ENCODE measurements at regions not wholly inside any gene's neighbourhood (a gene's known extent, or its start where the extent isn't known, plus 50 kb on each side); places are given as distances from the start of the nearest gene placed in this dataset.

DNA sequence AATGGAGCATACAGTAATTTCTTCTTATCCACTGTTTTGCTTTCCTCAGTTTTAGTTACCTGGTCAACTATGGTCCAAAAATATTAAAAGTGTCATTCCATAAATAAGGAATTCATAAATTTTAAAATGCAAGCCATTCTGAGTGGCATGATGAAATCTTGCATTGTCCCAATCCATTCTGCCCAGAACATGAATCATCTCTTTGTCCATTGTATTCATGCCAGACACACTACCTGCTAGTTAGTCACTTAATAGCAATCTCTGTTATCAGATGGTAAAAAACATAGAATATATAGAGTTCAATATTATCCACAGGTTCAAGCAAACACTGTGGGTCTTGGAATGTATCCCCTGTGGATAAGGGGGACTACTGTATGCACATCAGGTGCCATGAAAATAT is 872.2 kb upstream of the NXPH2 start:
- TF ChIP-seq HNF4G (IDR thresholded peaks at IDR 0.05), result no peak
- TF ChIP-seq FOXA2 (IDR thresholded peaks at IDR 0.05), result no peak
- no peak for TF ChIP-seq JUND (IDR thresholded peaks at IDR 0.05)
- TF ChIP-seq NR2F2 (IDR thresholded peaks at IDR 0.05), result no peak
- TF ChIP-seq GABPA (IDR thresholded peaks at IDR 0.05 in 1 of 2, conservative IDR thresholded peaks at IDR 0.05 in 1 of 2), result no peak
- no peak for TF ChIP-seq RXRA (IDR thresholded peaks at IDR 0.05)
- TF ChIP-seq, protein P1, sequence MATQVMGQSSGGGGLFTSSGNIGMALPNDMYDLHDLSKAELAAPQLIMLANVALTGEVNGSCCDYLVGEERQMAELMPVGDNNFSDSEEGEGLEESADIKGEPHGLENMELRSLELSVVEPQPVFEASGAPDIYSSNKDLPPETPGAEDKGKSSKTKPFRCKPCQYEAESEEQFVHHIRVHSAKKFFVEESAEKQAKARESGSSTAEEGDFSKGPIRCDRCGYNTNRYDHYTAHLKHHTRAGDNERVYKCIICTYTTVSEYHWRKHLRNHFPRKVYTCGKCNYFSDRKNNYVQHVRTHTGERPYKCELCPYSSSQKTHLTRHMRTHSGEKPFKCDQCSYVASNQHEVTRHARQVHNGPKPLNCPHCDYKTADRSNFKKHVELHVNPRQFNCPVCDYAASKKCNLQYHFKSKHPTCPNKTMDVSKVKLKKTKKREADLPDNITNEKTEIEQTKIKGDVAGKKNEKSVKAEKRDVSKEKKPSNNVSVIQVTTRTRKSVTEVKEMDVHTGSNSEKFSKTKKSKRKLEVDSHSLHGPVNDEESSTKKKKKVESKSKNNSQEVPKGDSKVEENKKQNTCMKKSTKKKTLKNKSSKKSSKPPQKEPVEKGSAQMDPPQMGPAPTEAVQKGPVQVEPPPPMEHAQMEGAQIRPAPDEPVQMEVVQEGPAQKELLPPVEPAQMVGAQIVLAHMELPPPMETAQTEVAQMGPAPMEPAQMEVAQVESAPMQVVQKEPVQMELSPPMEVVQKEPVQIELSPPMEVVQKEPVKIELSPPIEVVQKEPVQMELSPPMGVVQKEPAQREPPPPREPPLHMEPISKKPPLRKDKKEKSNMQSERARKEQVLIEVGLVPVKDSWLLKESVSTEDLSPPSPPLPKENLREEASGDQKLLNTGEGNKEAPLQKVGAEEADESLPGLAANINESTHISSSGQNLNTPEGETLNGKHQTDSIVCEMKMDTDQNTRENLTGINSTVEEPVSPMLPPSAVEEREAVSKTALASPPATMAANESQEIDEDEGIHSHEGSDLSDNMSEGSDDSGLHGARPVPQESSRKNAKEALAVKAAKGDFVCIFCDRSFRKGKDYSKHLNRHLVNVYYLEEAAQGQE (IDR thresholded peaks at IDR 0.05), result no peak
- TF ChIP-seq, protein P2, sequence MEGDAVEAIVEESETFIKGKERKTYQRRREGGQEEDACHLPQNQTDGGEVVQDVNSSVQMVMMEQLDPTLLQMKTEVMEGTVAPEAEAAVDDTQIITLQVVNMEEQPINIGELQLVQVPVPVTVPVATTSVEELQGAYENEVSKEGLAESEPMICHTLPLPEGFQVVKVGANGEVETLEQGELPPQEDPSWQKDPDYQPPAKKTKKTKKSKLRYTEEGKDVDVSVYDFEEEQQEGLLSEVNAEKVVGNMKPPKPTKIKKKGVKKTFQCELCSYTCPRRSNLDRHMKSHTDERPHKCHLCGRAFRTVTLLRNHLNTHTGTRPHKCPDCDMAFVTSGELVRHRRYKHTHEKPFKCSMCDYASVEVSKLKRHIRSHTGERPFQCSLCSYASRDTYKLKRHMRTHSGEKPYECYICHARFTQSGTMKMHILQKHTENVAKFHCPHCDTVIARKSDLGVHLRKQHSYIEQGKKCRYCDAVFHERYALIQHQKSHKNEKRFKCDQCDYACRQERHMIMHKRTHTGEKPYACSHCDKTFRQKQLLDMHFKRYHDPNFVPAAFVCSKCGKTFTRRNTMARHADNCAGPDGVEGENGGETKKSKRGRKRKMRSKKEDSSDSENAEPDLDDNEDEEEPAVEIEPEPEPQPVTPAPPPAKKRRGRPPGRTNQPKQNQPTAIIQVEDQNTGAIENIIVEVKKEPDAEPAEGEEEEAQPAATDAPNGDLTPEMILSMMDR (IDR thresholded peaks at IDR 0.05; ENCODE audit: low read depth, low read length, missing input control), result no peak
- TF ChIP-seq, protein P3, sequence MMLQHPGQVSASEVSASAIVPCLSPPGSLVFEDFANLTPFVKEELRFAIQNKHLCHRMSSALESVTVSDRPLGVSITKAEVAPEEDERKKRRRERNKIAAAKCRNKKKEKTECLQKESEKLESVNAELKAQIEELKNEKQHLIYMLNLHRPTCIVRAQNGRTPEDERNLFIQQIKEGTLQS (IDR thresholded peaks at IDR 0.05), result no peak
- TF ChIP-seq, protein P4, sequence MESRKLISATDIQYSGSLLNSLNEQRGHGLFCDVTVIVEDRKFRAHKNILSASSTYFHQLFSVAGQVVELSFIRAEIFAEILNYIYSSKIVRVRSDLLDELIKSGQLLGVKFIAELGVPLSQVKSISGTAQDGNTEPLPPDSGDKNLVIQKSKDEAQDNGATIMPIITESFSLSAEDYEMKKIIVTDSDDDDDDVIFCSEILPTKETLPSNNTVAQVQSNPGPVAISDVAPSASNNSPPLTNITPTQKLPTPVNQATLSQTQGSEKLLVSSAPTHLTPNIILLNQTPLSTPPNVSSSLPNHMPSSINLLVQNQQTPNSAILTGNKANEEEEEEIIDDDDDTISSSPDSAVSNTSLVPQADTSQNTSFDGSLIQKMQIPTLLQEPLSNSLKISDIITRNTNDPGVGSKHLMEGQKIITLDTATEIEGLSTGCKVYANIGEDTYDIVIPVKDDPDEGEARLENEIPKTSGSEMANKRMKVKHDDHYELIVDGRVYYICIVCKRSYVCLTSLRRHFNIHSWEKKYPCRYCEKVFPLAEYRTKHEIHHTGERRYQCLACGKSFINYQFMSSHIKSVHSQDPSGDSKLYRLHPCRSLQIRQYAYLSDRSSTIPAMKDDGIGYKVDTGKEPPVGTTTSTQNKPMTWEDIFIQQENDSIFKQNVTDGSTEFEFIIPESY (IDR thresholded peaks at IDR 0.05), result no peak
- Histone ChIP-seq H3K9me3 (ENCODE audit: control insufficient read depth in 4 of 4, low read length in 3 of 4) (no peaks in the 10 kb centered on the region), H3K4me1 (ENCODE audit: control insufficient read depth in 4 of 4, insufficient read depth in 4 of 4, low read length in 3 of 4) (no peaks in the 10 kb centered on the region), H3K27me3 (ENCODE audit: control insufficient read depth in 4 of 4, insufficient read depth in 4 of 4, low read length in 3 of 4) (no peaks in the 10 kb centered on the region), H3K36me3 (ENCODE audit: control insufficient read depth in 4 of 4, insufficient read depth in 3 of 4, low read depth in 1 of 4, low read length in 3 of 4) (no peaks in the 10 kb centered on the region), H3K27ac (ENCODE audit: low read depth in 1 of 2, low read length in 2 of 2) (no peak overlapping the region), H3K9ac (ENCODE audit: low read depth in 1 of 2, low read length in 2 of 2) (no peak overlapping the region), H3K4me3 (ENCODE audit: low read depth in 1 of 3, low read length in 3 of 3) (no peak overlapping the region)
- DNase-seq (ENCODE audit: low spot score), result no peak

DNA sequence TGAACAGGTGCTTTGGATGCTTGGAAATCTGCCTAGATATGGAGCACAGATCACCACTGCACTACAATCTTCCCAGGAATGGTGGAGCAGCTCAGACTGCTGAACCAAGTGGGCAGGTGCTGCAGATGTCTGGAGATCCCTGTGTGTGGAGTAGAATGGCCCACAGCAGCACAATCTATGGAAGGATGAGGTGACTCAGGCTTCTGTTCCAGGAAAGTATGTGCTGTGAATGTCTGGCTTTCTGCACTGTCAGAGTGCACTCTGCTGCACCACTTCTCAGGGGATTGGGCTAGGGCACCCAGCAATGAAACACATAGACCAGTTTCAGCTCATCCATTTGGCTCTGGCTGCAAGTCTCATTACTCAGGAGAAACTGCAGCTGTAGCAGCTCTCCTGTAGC is 865.4 kb upstream of the NXPH2 start:
- Histone ChIP-seq H3K27me3 (ENCODE audit: control insufficient read depth in 4 of 4, insufficient read depth in 4 of 4, low read length in 3 of 4) (no peaks in the 10 kb centered on the region), H3K9ac (ENCODE audit: low read depth in 1 of 2, low read length in 2 of 2) (no peak overlapping the region), H3K36me3 (ENCODE audit: control insufficient read depth in 4 of 4, insufficient read depth in 3 of 4, low read depth in 1 of 4, low read length in 3 of 4) (no peaks in the 10 kb centered on the region), H3K4me1 (ENCODE audit: control insufficient read depth in 4 of 4, insufficient read depth in 4 of 4, low read length in 3 of 4) (no peaks in the 10 kb centered on the region), H3K27ac (ENCODE audit: low read depth in 1 of 2, low read length in 2 of 2) (no peak overlapping the region), H3K9me3 (ENCODE audit: control insufficient read depth in 4 of 4, low read length in 3 of 4) (peaks cover 0 to 3% (median 1%) of the 10 kb centered on the region in 4 donors), H3K4me3 (ENCODE audit: low read depth in 1 of 3, low read length in 3 of 3) (no peak overlapping the region)
- TF ChIP-seq, protein P4 (IDR thresholded peaks at IDR 0.05), result no peak
- no peak for TF ChIP-seq YY1 (IDR thresholded peaks at IDR 0.05)
- TF ChIP-seq RAD21 (IDR thresholded peaks at IDR 0.05), result no peak
- no peak for TF ChIP-seq HNF4G (IDR thresholded peaks at IDR 0.05)
- TF ChIP-seq FOXA1 (IDR thresholded peaks at IDR 0.05), result no peak
- TF ChIP-seq GABPA (IDR thresholded peaks at IDR 0.05 in 1 of 2, conservative IDR thresholded peaks at IDR 0.05 in 1 of 2), result no peak
- TF ChIP-seq, protein P3 (IDR thresholded peaks at IDR 0.05), result no peak
- no peak for TF ChIP-seq RXRA (IDR thresholded peaks at IDR 0.05)
- no peak for TF ChIP-seq SP1 (IDR thresholded peaks at IDR 0.05)
- TF ChIP-seq TAF1 (conservative IDR thresholded peaks at IDR 0.05), result no peak
- TF ChIP-seq FOXA2 (IDR thresholded peaks at IDR 0.05), result no peak
- TF ChIP-seq, protein P2 (IDR thresholded peaks at IDR 0.05; ENCODE audit: low read depth, low read length, missing input control), result no peak
- no peak for DNase-seq (ENCODE audit: low spot score)

All from liver (tissue), 7 donors.